ENCODE measurements at regions not wholly inside any gene's neighbourhood (a gene's known extent, or its start where the extent isn't known, plus 50 kb on each side); places are given as distances from the start of the nearest gene placed in this dataset.

GRCh38 chr13:31036731-31037695, 104.6 kb downstream of the TEX26 start:
- peaks cover 25% of the 10 kb centered on the region for H3K4me1 Mint-ChIP-seq
- DNase-seq (no peak), ATAC-seq (no peak)
- no peak overlapping the region for H3K27ac Mint-ChIP-seq
- intact Hi-C loops (cut with DNase I, micrococcal nuclease), result loop anchor here in 1 of 2 experiments (5.0 kb wide), 1 partner anchor 110 kb away; no protein-coding TSS in a partner anchor
- H3K36me3 Mint-ChIP-seq (ENCODE audit: low read depth), result no peaks in the 10 kb centered on the region
- CTCF ChIA-PET, result interaction anchor here (0.7 to 1.5 kb wide), 4 partner anchors 39 to 610 kb away, joined by 3 to 4 read pairs (median 4); no protein-coding TSS in a partner anchor
- H3K9me3 Mint-ChIP-seq (ENCODE audit: low read depth), result no peaks in the 10 kb centered on the region
- H3K4me3 Mint-ChIP-seq, result no peak overlapping the region
- POLR2A ChIA-PET, result no interaction called here
- H3K27me3 Mint-ChIP-seq, result peaks cover 15% of the 10 kb centered on the region

- no peaks in the 10 kb centered on the region for H3K36me3 Mint-ChIP-seq (ENCODE audit: low read depth)
- peaks cover 13% of the 10 kb centered on the region for H3K27me3 Mint-ChIP-seq
- no peak overlapping the region for H3K4me3 Mint-ChIP-seq
- ChIA-PET POLR2A (no interaction called here), CTCF (interaction anchor here (2.0 kb wide), 1 partner anchor 9 kb away, joined by 8 read pairs; no protein-coding TSS in a partner anchor)
- peaks cover 20% of the 10 kb centered on the region for H3K4me1 Mint-ChIP-seq
- H3K27ac Mint-ChIP-seq, result no peak overlapping the region
- intact Hi-C loops (cut with DNase I, micrococcal nuclease), result loop anchor here in 1 of 2 experiments (5.0 kb wide), 1 partner anchor 108 kb away; no protein-coding TSS in a partner anchor
- no peaks in the 10 kb centered on the region for H3K9me3 Mint-ChIP-seq (ENCODE audit: low read depth)
- DNase-seq (no peak), ATAC-seq (no peak)
These were observed 102.9 kb downstream of the TEX26 start for GRCh38 chr13:31035185-31035965.

- CTCF ChIA-PET, result no interaction called here
- Mint-ChIP-seq H3K9me3 (ENCODE audit: low read depth) (no peaks in the 10 kb centered on the region), H3K36me3 (ENCODE audit: low read depth) (no peaks in the 10 kb centered on the region), H3K4me1 (no peaks in the 10 kb centered on the region), H3K27me3 (peaks cover 12% of the 10 kb centered on the region), H3K4me3 (no peak overlapping the region), H3K27ac (no peak overlapping the region)
- POLR2A ChIA-PET, result no interaction called here
- DNase-seq (no peak), ATAC-seq (no peak)
- intact Hi-C loops (cut with DNase I, micrococcal nuclease), result no loop called here
These were observed 100.2 kb downstream of the TEX26 start for GRCh38 chr13:31032528-31033113.

GRCh38 chr13:31031482-31031881, 99.0 kb downstream of the TEX26 start:
- intact Hi-C loops (cut with DNase I, micrococcal nuclease), result no loop called here
- POLR2A ChIA-PET, result interaction anchor here (0.6 kb wide), 1 partner anchor 20 kb away, joined by 3 read pairs; no protein-coding TSS in a partner anchor
- no peak overlapping the region for H3K4me3 Mint-ChIP-seq
- no peak for DNase-seq
- no peaks in the 10 kb centered on the region for H3K36me3 Mint-ChIP-seq (ENCODE audit: low read depth)
- peaks cover 11% of the 10 kb centered on the region for H3K27me3 Mint-ChIP-seq
- H3K4me1 Mint-ChIP-seq, result no peaks in the 10 kb centered on the region
- CTCF ChIA-PET, result interaction anchor here (0.7 to 1.3 kb wide), 3 partner anchors 14 to 18 kb away, joined by 3 to 4 read pairs (median 3); no protein-coding TSS in a partner anchor
- no peak for ATAC-seq
- H3K27ac Mint-ChIP-seq, result no peak overlapping the region
- H3K9me3 Mint-ChIP-seq (ENCODE audit: low read depth), result no peaks in the 10 kb centered on the region

GRCh38 chr13:31029102-31029501, 96.6 kb downstream of the TEX26 start:
- intact Hi-C loops (cut with DNase I, micrococcal nuclease), result no loop called here
- Mint-ChIP-seq H3K9me3 (ENCODE audit: low read depth) (no peaks in the 10 kb centered on the region), H3K36me3 (ENCODE audit: low read depth) (no peaks in the 10 kb centered on the region), H3K4me1 (no peaks in the 10 kb centered on the region), H3K4me3 (no peak overlapping the region), H3K27me3 (peaks cover 6% of the 10 kb centered on the region), H3K27ac (no peak overlapping the region)
- ATAC-seq (no peak), DNase-seq (no peak)
- ChIA-PET CTCF (no interaction called here), POLR2A (no interaction called here)

- ATAC-seq, result no peak
- Mint-ChIP-seq H3K9me3 (ENCODE audit: low read depth) (no peaks in the 10 kb centered on the region), H3K27ac (no peak overlapping the region), H3K4me3 (no peak overlapping the region), H3K27me3 (peaks cover 7% of the 10 kb centered on the region), H3K4me1 (no peaks in the 10 kb centered on the region), H3K36me3 (ENCODE audit: low read depth) (no peaks in the 10 kb centered on the region)
- no peak for DNase-seq
- CTCF ChIA-PET, result interaction anchor here (0.7 to 2.1 kb wide), 2 partner anchors 17 to 48 kb away, joined by 6 to 8 read pairs; no protein-coding TSS in a partner anchor
- POLR2A ChIA-PET, result no interaction called here
- intact Hi-C loops (cut with DNase I, micrococcal nuclease), result no loop called here
These were observed 94.7 kb downstream of the TEX26 start for GRCh38 chr13:31027136-31027535.
